Muscle of arm (tissue), 1 donor: ENCODE measurements at regions not wholly inside any gene's neighbourhood (a gene's known extent, or its start where the extent isn't known, plus 50 kb on each side); places are given as distances from the start of the nearest gene placed in this dataset.
"Not testable (repeated sequence)": the region's sequence is repeated elsewhere in the genome, so short reads cannot be mapped to it uniquely, and the experiment has no call there.

Experiments
- DNase-seq: peaks from one replicate; pipeline ENCODE4 v3.0.0-alpha.2; 2013

DNA sequence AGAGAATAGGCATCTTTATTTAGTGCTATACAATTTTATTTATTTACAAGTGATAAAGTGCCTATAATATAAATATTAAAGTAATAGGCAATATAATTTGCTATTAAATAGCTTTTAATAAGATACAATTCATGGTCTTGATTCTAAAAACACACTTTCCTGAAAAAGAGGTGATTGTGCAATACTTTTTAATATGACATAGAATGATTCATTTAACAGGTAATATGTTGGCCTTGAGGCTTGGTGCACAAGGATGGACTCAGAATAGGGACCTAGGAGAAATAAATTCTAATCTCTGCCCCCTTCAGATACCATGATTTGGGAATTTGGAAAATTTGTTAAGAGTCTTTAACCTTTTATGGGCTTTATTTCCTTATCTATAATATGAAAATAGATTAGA is 149.9 kb upstream of the FUT9 start:
- no peak for DNase-seq

DNA sequence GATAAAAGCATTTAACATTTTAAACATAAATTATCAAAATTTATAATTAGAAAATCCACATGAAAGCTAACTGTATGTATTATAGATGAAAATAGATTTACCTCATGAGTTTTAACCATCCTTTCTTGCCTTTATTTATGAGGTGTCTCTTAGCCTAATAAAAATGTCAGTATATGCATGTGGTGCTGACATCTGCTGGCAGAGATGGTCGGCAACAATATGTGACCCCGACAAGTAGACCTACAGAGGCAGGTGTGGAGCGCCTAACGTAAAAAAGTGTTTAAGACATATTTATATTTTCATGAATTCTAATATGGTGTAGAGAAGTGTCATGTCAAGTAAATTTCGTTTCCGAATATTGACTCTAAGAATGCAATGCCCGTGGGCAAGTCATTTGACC is 149.0 kb upstream of the FUT9 start:
- DNase-seq: no peak

DNA sequence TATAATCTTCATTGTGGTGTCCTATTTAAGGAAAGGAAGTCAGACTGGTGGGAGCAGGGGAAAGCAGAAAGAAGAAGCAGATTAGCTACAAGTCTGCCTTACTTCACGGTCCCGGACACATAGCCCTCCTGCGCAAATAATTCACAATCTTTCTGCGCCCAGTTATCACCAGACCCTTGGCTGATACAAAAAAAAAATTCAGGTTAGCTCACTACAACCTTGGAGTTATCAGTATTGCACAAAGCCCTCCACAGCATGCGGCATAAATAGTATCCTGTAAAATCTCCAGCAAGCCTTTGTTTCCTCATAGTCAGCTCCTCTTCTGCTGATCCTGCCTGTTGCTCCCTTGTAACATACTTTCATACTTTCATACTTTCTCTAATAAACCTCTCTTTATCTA is 148.6 kb upstream of the FUT9 start:
- no peak for DNase-seq

DNA sequence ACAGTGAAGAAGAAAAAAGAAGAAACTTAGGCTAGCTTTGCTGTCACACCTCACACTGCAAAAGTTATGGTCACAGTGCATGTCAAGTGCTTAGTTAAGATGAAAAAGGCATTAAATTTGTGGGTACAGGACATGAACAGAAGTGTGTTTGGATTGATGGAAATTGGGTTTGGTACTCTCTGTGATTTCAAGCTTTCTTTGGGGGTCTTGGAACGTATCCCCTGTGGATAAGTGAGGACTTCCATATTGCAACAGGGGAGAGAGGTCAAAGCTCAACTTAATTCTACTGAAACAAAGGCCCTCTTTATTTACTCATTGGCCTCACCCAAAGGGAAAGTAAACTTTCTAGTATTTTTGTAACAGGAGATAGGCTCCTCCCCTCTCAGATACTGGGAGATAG is 138.3 kb upstream of the FUT9 start:
- DNase-seq: no peak

DNA sequence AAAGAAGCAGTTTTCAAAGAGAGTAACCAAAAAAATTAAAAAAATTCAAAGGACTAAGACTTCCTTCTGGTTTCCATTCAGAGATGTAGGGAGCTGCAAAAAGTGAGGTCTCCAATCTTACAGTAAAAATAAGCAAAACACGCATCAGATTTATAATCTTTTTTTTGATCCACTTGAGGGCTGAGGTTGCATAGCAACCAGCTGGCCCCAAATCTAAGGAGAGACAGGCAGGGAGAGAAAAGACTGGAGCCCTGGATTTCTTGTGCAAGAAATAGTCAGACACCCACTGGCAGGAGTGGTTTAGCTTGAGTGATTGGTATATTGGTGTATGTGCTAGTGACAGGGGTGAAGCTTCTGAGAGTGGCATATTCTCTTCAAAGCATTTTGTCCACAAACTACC is 135.9 kb upstream of the FUT9 start:
- DNase-seq: no peak

DNA sequence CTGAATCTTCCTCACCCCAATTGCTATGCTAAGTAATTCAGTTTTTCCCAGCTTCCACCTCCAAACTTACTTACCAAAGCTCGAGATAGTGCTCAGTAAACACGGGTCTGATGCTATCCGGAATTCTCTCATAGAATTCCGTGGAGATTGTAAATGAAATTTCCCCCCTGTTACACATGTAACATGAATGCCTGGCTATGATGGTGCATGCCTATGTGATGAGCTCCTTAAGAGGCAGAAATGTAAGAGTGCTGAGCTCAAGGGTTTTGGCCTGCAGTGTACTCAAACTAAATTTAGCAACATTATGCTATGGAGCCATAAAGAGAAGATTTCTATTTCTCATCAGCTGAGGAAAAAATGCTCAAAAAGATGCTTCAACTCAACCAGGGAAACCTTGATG is 133.4 kb upstream of the FUT9 start:
- peak; percentile 23 for DNase-seq

DNA sequence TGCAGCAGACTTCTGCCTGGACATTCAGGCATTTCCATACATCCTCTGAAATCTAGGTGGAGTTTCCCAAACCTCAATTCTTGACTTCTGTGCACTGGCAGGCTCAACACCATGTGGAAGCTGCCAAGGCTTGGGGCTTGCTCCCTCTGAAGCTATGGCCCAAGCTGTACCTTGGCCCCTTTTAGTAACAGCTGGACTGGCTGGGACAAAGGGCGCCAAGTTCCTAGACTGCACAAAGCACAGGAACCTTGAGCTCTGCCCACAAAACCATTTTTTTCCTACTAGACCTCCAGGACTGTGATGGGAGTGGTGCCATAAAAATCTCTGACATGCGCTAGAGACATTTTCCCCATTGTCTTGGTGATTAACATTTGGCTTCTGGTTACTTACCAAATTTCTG is 127.1 kb upstream of the FUT9 start:
- not testable (repeated sequence) for DNase-seq

DNA sequence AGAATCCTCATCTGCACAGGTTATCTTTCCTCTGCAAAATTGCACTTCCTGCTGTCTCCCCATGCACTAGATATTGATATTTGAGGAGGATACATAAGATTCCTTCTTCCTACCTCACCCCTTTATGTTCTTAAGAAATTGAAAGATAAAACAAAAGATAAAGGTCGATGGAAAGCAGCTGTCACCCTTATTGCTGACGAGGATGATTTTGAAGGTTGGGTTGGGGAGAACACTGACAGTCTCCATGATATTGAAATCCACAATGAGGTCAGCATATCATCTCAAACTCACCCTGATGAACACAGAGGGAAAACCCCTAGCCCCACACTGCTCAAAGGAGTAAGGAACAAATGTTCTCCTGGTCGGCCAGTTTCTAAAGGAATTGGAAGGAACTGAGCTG is 110.6 kb upstream of the FUT9 start:
- DNase-seq: no peak

DNA sequence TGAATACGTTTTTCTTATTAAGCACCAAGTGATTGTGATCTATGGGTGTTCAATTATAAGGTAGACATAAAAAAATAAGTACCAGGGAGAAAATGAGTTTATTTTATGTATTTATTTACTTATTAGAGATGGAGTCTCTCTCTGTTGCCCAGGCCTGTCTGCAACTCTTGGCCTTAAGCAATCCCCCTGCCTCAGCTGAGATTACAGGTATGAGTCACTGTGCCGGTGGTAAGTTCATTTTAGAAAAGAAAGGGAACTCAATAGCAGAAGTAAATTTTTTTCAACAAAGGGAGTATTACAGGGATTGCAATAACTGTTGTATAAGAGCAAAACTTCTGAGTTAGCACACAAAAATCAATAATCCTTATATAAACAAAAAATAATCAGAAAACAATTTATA is 98.7 kb upstream of the FUT9 start:
- DNase-seq: no peak

DNA sequence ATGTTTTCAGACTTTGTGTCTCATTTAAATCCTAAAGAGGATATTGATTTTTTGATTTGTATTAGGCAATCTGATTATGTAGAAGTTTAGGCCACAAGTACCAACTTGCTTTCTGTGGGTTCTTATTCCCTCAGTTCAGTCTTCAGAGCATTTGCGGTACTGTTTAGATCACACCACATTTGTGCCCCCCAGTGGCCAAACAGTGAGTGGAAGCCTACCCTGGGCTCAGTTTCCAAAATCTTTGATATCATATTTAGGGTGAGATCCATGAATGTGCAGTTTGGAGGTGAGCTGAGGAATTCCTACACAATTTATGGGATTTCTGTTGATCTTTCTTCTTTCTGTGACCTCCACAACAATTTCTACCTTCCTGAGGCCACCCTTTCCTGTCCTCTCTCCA is 92.3 kb upstream of the FUT9 start:
- no peak for DNase-seq

DNA sequence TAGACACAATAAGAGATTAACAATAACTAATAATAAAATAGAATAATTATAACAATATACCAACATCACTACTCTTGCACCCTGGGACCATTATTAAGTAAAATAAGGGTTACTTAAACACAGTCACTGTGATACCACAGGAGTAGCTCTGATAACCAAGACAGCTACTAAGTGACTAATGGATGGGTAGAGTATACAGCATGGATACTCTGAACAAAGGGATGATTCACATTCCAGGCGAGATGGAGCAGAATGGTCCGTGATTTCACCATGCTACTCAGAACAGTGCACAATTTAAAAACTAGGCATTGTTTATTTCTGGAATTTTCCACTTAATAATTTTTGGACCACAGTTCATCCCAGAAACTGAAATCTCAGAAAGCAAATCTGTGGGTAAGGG is 80.0 kb upstream of the FUT9 start:
- no peak for DNase-seq

DNA sequence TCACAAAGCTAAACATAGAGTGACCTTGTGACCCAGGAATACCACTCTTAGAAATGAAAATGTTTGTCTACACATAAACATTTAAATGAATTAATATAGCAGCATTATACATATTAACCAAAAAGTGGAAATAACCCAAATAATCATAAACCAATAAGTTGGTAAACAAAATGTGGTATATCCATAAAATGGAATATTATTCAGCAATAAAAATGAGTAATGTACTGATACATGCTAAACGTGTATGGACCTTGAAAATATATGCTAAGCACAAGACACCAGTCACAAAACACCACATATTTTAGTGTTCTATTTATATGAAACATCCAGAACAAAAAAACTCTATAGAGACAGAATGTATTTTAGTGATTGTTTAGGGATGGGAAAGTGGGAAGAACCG is 68.9 kb upstream of the FUT9 start:
- no peak for DNase-seq

DNA sequence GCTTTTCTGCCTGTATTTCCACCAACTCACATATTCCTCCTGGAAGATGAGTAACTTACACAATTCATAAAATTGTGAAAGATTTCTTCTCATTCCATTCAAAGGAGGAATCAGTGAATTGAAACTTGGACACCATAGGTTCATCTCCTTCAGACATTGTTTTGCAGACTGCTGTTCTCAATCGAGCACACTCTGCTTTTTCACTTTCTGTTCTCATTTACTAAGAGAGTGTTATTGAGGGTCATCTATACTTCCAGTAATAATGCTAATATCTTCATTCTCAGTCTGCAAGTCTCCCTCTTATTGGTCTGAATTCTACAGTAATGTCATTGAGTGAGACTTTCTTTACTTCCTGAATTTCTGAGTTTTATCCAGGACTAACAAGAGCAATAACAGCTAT is 67.5 kb upstream of the FUT9 start:
- DNase-seq: no peak

DNA sequence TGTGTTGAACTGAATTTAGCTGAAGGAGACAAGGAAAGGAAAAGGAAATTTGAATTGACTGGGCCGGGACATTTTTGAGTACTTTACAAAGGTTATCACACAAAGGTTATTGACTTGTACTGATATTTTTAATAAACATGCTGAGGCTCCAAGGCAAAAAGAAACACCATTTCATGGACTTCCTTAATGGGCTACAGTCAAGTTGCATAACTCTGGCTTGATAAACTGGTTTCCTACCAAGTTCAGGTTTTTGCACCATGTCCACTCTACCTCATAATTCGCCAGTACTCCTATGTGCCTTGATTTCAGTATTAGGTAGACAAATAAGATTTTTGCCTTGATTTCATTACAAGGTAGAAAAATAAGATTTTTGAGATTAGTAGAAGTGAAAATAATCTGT is 65.8 kb upstream of the FUT9 start:
- no peak for DNase-seq

DNA sequence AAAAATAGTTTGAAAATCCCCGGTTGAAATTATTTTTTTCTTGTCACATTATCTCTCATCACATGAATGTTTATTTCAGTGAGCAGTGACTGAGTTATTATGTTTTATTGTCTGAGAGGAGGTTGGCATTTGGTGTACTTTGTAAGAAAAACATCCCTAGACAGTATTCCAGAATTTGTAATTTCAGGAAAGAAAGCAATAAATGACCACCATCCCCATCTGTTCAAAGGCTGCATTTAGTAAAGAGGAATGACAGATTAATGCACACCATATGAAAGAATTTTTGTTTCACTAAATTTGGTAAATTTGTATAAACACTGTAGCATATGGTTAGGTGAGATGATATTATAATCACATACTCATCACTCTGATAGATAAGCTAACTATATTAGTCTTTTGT is 57.1 kb upstream of the FUT9 start:
- no peak for DNase-seq

DNA sequence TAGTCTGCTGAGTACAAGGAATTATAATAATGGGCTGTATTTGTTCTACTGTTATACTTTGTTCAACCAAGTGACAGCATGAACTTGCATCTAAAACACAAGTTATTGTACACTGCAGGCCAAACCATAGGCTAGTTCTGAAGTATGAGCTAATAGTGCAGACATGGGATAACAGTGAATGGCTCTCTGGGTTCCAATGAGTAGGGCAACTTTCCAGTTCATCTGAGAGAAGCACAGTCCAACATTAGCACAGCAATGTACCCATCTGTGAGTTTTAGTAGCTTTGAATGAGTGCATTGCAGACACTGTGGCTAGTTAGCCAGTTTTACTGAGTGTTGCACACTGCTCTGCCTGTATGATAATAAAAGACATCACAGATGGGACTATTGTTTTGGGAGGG is 56.5 kb upstream of the FUT9 start:
- no peak for DNase-seq
